MM.1S (cell line): ENCODE measurements at regions not wholly inside any gene's neighbourhood (a gene's known extent, or its start where the extent isn't known, plus 50 kb on each side); places are given as distances from the start of the nearest gene placed in this dataset.

Experiments
- DNase-seq: peaks from one replicate; pipeline ENCODE4 v3.0.0-alpha.2; 2015
- H2AFZ ChIP-seq: fragments of 300-600 bp; sonication (generic); 2 replicates; pipeline ENCODE4 v1.6.0; 2016; ENCODE audit warnings: antibody characterized with exemption, low read length
- H3F3A ChIP-seq: fragments of 300-600 bp; sonication (generic); 2 replicates; pipeline ENCODE4 v1.6.1; 2016; ENCODE audit warnings: mild to moderate bottlenecking, antibody characterized with exemption, low read length, moderate library complexity, mixed read lengths; ENCODE audit not compliant: insufficient read depth
- H3K27ac ChIP-seq: fragments of 300-600 bp; sonication (generic); 2 replicates; pipeline ENCODE4 v1.5.1; 2016; ENCODE audit warnings: mild to moderate bottlenecking, low read length
- H3K27me3 ChIP-seq: fragments of 300-600 bp; sonication (generic); replicated peaks from 2 replicates; pipeline ENCODE4 v1.6.0; 2016; ENCODE audit warnings: low read length; ENCODE audit not compliant: insufficient read depth
- H3K36me3 ChIP-seq: fragments of 300-600 bp; sonication (generic); replicated peaks from 2 replicates; pipeline ENCODE4 v1.6.1; 2016; ENCODE audit warnings: mild to moderate bottlenecking, low read length, mixed read lengths; ENCODE audit not compliant: insufficient read depth
- H3K4me1 ChIP-seq: fragments of 300-600 bp; sonication (generic); 2 replicates; pipeline ENCODE4 v1.6.1; 2016; ENCODE audit warnings: low read length, mixed read lengths
- H3K4me2 ChIP-seq: fragments of 300-600 bp; sonication (generic); 2 replicates; pipeline ENCODE4 v1.6.0; 2016; ENCODE audit warnings: low read depth, low read length
- H3K4me3 ChIP-seq: fragments of 300-600 bp; sonication (generic); 2 replicates; pipeline ENCODE4 v1.5.1; 2016; ENCODE audit warnings: low read length, mixed read lengths
- H3K79me2 ChIP-seq: fragments of 300-600 bp; sonication (generic); 2 replicates; pipeline ENCODE4 v1.6.1; 2016; ENCODE audit warnings: mixed run types, low read length, mixed read lengths
- H3K9ac ChIP-seq: fragments of 300-600 bp; sonication (generic); 2 replicates; pipeline ENCODE4 v1.6.1; 2016; ENCODE audit warnings: low read length, mixed read lengths
- H3K9me2 ChIP-seq: fragments of 300-600 bp; sonication (generic); replicated peaks from 2 replicates; pipeline ENCODE4 v1.6.1; 2016; ENCODE audit warnings: mild to moderate bottlenecking, low read length, mixed read lengths; ENCODE audit not compliant: insufficient read depth
- H3K9me3 ChIP-seq: fragments of 300-600 bp; sonication (generic); replicated peaks from 2 replicates; pipeline ENCODE4 v1.6.1; 2016; ENCODE audit warnings: mild to moderate bottlenecking, low read length, mixed read lengths; ENCODE audit not compliant: insufficient read depth
- H4K20me1 ChIP-seq: fragments of 300-600 bp; sonication (generic); 2 replicates; pipeline ENCODE4 v1.6.1; 2016; ENCODE audit warnings: mild to moderate bottlenecking, low read length, moderate library complexity, mixed read lengths; ENCODE audit not compliant: insufficient read depth
- EZH2 ChIP-seq: fragments of 300-600 bp; sonication (generic); optimal IDR thresholded peaks from 2 replicates; pipeline ENCODE3; 2017; ENCODE audit warnings: low read depth, mild to moderate bottlenecking, antibody characterized with exemption, low read length, mixed read lengths
- EZH2phosphoT487 ChIP-seq: fragments of 300-600 bp; sonication (generic); IDR thresholded peaks from 2 replicates; pipeline ENCODE4 v1.6.1; 2018; ENCODE audit warnings: antibody characterized with exemption, low read length
- TF ChIP-seq, protein P1 (sequence below): fragments of 300-600 bp; sonication (generic); IDR thresholded peaks from 2 replicates; pipeline ENCODE4 v1.5.1; 2016; ENCODE audit warnings: antibody characterized with exemption, low read length, mixed read lengths

GRCh38 chr20:57907131-57908000 is 197.6 kb upstream of the PMEPA1 start:
- DNase-seq = no peak
- TF ChIP-seq EZH2 (no peak), EZH2phosphoT487 (no peak)
- TF ChIP-seq, protein P1, sequence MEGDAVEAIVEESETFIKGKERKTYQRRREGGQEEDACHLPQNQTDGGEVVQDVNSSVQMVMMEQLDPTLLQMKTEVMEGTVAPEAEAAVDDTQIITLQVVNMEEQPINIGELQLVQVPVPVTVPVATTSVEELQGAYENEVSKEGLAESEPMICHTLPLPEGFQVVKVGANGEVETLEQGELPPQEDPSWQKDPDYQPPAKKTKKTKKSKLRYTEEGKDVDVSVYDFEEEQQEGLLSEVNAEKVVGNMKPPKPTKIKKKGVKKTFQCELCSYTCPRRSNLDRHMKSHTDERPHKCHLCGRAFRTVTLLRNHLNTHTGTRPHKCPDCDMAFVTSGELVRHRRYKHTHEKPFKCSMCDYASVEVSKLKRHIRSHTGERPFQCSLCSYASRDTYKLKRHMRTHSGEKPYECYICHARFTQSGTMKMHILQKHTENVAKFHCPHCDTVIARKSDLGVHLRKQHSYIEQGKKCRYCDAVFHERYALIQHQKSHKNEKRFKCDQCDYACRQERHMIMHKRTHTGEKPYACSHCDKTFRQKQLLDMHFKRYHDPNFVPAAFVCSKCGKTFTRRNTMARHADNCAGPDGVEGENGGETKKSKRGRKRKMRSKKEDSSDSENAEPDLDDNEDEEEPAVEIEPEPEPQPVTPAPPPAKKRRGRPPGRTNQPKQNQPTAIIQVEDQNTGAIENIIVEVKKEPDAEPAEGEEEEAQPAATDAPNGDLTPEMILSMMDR = no peak
- no peaks in the 10 kb centered on the region for H3K9me3 ChIP-seq

GRCh38 chr20:57905448-57905847 is 195.6 kb upstream of the PMEPA1 start:
- H3K4me2 ChIP-seq = no peak overlapping the region
- H3K9me2 ChIP-seq = no peaks in the 10 kb centered on the region
- H2AFZ ChIP-seq = no peak overlapping the region
- no peak overlapping the region for H3K4me3 ChIP-seq
- H3K9me3 ChIP-seq = no peaks in the 10 kb centered on the region
- H3K27ac ChIP-seq = no peak overlapping the region
- H3K27me3 ChIP-seq = peaks cover 97% of the 10 kb centered on the region
- no peak overlapping the region for H3K9ac ChIP-seq
- DNase-seq = no peak
- H3K4me1 ChIP-seq = no peaks in the 10 kb centered on the region
- TF ChIP-seq EZH2phosphoT487 (no peak), EZH2 (no peak)
- TF ChIP-seq, protein P1 = no peak
- no peaks in the 10 kb centered on the region for H3K79me2 ChIP-seq
- no peaks in the 10 kb centered on the region for H4K20me1 ChIP-seq
- no peaks in the 10 kb centered on the region for H3K36me3 ChIP-seq
- no peaks in the 10 kb centered on the region for H3F3A ChIP-seq

More at GRCh38 chr20:57907131-57908000, 197.6 kb upstream of the PMEPA1 start:
- H3K36me3 ChIP-seq = no peaks in the 10 kb centered on the region
- no peak overlapping the region for H3K27ac ChIP-seq
- no peaks in the 10 kb centered on the region for H3K79me2 ChIP-seq
- no peaks in the 10 kb centered on the region for H3K4me1 ChIP-seq
- no peak overlapping the region for H2AFZ ChIP-seq
- H3K4me2 ChIP-seq = no peak overlapping the region
- peaks cover 97% of the 10 kb centered on the region for H3K27me3 ChIP-seq
- no peak overlapping the region for H3K9ac ChIP-seq
- H3F3A ChIP-seq = no peaks in the 10 kb centered on the region
- H4K20me1 ChIP-seq = no peaks in the 10 kb centered on the region
- H3K4me3 ChIP-seq = no peak overlapping the region
- no peaks in the 10 kb centered on the region for H3K9me2 ChIP-seq

DNA sequence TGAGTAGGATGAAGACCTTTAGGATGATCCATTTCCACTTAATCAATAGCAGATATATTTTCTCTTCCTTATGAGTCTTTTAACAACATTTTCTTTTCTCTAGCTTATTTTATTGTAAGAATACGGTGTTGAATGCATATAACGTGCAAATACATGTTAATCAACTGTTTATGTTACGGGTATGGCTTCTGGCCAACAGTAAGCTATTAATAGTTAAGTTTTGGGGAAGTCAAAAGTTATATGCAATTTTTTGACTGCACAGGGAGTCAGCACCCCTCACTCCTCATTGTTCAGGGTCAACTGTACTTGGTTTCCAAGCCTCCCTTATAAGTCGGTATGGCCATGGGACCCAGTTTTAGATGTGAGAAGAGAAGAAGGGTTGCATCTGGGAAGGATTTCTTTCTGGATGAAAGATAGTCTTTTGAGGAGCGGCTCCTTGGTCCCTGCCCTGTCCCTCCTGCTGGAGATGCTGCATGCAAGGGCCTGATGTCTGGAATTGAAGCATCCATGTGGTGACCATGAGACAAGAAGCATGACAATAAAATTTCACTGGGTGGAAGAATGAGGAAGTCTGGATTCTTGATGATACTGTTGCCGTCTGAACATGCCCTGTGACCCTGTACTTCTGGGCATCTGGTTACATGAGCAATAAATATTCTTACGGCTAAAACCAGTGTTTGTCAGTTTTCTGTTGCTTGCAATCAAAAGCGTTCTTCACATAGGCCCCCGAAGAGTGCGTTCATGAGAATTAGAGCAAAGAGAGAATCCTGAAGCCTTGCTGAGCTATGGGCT is 194.7 kb upstream of the PMEPA1 start:
- Histone ChIP-seq H3F3A (no peaks in the 10 kb centered on the region), H3K4me2 (no peak overlapping the region), H3K36me3 (no peaks in the 10 kb centered on the region), H4K20me1 (no peaks in the 10 kb centered on the region), H3K79me2 (no peaks in the 10 kb centered on the region), H3K4me1 (no peaks in the 10 kb centered on the region), H3K9ac (no peak overlapping the region), H3K27me3 (peaks cover 97% of the 10 kb centered on the region), H2AFZ (no peak overlapping the region), H3K27ac (no peak overlapping the region), H3K9me3 (no peaks in the 10 kb centered on the region), H3K4me3 (no peak overlapping the region), H3K9me2 (no peaks in the 10 kb centered on the region)
- no peak for DNase-seq
- TF ChIP-seq EZH2 = no peak
- TF ChIP-seq, protein P1 = no peak
- no peak for TF ChIP-seq EZH2phosphoT487
